HG02840 (cell line): ENCODE measurements at regions not wholly inside any gene's neighbourhood (a gene's known extent, or its start where the extent isn't known, plus 50 kb on each side); places are given as distances from the start of the nearest gene placed in this dataset.

Experiments
- ATAC-seq: cut with Tn5 transposase; IDR thresholded peaks from one replicate; pipeline ENCODE4 v1.9.1; 2021; ENCODE audit warnings: mild to moderate bottlenecking, moderate library complexity, moderate number of reproducible peaks; ENCODE audit not compliant: unreplicated experiment, low FRiP score

DNA sequence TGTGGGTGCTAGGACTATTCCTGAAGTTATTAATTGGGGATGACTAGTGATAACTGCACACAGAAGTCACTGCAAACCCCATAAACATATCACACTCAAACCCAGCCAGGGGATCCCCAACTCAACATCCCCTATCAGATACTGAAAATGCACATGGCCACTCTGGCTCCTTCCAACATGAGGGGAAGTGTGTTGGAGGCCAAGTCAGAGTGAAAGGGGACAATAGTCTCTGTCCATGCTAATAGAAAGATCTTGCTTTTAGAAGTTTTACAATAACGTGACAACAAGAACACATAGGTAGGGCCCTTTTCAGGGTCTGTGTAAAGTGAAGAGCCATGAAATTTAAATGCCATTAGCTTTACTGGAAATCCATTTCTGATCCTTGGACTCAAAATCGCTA is 98.8 kb upstream of the SEMA6A start:
- no peak for ATAC-seq

GRCh38 chr5:116672203-116672602 is 97.6 kb upstream of the SEMA6A start:
- no peak for ATAC-seq

- peak; percentile 90 for ATAC-seq
Measured at GRCh38 chr5:116671211-116671736, 96.7 kb upstream of the SEMA6A start.

- ATAC-seq, result no peak
Measured at GRCh38 chr5:116669261-116670031, 94.8 kb upstream of the SEMA6A start.

GRCh38 chr5:116668390-116668789 is 93.8 kb upstream of the SEMA6A start:
- ATAC-seq, result no peak

DNA sequence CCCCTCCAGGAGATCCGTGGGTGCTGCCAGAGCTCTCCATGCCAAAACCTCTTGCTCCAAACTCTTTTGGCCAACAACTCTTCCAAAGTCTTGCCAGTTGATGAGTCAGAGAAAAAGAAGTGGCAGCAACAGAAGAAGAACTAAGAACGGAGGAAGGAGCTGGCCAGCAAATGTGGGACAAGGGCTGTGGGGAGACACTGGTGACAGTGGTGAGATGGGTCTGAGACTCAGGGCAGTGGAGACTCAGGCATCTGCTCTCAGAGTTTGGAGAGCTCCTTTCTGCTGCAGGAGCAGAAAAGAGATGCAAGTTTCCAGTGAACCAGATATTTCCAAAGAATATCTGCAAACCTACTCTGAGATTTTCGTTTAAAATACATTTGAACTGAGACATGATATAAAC is 92.3 kb upstream of the SEMA6A start:
- no peak for ATAC-seq

- ATAC-seq, result no peak
Measured at GRCh38 chr5:116664988-116665387, 90.4 kb upstream of the SEMA6A start.

GRCh38 chr5:116663081-116663480 is 88.5 kb upstream of the SEMA6A start:
- ATAC-seq, result no peak

GRCh38 chr5:116661419-116661818 is 86.8 kb upstream of the SEMA6A start:
- ATAC-seq, result no peak

DNA sequence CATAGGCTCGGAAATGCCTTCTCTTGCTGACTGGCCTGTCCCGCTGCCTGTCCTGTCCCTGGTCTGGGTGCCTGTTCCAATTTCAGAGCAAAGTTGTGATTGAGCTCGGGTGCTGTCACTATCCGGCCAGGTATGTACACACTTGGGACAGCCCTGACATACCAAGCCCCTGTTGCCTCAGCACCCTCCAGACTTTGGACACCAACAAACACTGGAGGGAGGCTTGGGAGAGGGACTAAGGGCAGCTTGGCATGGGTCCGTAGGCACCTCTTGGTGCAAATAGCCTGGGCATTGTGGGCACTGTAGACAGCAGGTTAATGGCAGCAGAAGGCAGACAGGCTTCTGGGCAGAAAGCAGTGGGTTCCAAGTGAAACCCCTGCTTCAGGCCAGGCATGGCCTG is 86.3 kb upstream of the SEMA6A start:
- no peak for ATAC-seq

GRCh38 chr5:116658830-116659229 is 84.2 kb upstream of the SEMA6A start:
- ATAC-seq, result no peak

- no peak for ATAC-seq
Measured at GRCh38 chr5:116658141-116658540, 83.5 kb upstream of the SEMA6A start.

GRCh38 chr5:116655431-116655830 is 80.8 kb upstream of the SEMA6A start:
- no peak for ATAC-seq

- no peak for ATAC-seq
Measured at GRCh38 chr5:116654925-116655324, 80.3 kb upstream of the SEMA6A start.

GRCh38 chr5:116652903-116653302 is 78.3 kb upstream of the SEMA6A start:
- ATAC-seq, result no peak

DNA sequence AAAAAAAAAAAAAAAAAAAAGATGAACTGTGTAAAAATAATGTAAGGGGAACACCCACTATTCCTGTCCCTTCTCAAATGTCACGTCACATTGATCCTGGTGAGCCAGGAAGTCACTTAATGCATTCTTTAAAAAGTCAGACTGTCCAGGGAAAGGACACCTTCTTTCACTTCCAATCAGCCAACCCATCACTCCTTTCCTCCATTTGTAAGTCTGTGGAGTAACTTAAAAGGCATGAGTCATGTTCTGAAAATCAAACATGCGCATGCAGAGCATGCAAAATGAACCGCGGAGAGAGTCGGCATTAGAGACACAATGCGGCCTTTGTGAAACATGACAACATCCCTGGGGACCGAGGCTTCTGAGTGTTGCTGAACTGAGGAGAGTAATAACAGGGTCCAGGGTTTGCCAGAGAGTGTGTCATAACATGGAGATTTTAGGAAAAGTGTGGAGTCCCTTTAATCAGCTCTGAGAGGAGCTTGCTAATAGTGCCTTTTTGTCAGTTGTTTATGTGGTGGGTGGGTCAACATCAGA is 77.6 kb upstream of the SEMA6A start:
- no peak for ATAC-seq

DNA sequence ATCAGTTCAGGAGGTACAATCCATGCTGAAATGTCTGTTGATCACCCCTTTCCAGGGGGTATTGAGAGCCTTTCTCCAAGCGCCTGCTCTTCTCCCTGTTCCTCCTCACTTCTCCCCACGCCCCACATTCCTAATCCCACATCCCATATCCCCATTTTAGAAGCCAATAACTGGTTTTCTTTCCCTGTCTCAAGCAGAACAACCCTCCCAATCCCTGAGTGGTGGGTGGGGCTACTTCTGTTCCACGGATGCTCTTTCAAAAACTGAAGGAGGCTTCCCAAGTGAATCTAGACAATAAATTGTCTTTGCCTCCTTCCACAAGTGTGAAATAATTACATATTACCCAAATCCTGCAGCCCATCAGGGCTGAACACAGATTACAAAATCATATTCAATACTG is 77.0 kb upstream of the SEMA6A start:
- no peak for ATAC-seq

DNA sequence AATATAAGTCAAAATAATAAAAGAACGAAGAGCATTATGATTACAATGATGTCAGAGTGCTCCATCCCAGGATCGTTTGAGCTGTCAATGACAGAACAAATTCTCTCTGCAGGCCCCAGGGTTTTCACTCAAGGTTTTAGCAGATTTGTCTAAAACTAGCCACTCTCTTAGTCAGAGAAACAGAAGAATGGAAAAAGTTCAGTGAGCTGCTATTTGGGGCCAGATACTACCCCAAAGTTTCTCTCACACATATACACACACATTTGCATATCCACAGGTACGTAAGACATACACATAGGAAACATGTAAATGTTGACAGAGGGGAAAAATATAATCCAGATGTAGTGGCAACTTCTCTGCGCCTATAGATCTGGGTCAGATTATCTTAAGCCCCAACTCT is 76.3 kb upstream of the SEMA6A start:
- no peak for ATAC-seq

- ATAC-seq, result no peak
Measured at GRCh38 chr5:116650544-116650943, 75.9 kb upstream of the SEMA6A start.

GRCh38 chr5:116646611-116647289 is 72.1 kb upstream of the SEMA6A start:
- no peak for ATAC-seq

DNA sequence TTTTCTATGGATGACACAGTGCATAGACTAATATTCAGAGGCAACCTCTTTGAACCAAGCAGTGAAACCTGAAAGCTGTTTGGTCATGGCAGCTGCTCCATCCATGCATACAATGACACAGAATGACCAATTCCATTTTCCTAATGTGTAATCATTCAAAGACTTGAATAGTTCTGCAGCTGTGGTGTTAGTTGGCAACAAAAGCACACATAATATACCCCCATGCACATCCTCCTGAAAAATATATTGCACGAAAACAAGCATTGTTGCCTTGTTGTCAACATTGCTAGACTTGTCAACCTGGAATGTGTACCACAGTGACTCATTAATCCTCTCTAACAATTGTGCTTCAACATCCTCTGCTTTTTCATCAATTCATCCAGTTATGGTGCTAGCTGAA is 71.0 kb upstream of the SEMA6A start:
- no peak for ATAC-seq

DNA sequence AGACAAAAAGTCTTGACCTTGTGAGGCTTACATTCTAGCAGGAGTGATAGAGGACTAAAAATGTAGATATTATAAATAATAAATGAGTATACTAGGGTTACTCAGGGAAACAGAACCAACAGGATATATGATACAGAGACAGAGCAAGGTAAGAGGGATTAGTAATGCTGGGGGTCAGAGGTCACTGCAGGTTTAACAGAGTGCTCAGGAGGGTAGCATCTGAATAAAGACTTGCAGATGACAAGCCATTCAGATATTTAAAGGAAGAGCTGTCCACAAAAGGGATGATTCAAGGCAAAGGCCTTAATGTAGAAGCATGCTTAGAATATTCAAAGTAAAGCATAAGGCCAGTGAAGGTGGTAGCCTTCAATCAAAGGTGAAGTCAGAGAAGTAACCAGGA is 65.6 kb upstream of the SEMA6A start:
- no peak for ATAC-seq
